Inflammatory macrophage (primary cell): ENCODE measurements at regions not wholly inside any gene's neighbourhood (a gene's known extent, or its start where the extent isn't known, plus 50 kb on each side); places are given as distances from the start of the nearest gene placed in this dataset.

Source experiments
- DNase-seq, 2 donors: peaks; one replicate each; pipeline ENCODE4 v3.0.0-alpha.2; 2020 to 2022

- no peak for DNase-seq
These were observed 58.0 kb upstream of the TRPC4 start for GRCh38 chr13:37927561-37927960.

GRCh38 chr13:37925878-37926473 is 56.4 kb upstream of the TRPC4 start:
- DNase-seq: no peak

- DNase-seq: no peak
These were observed 53.7 kb upstream of the TRPC4 start for GRCh38 chr13:37923236-37923635.

GRCh38 chr13:37919329-37919880 is 49.8 kb upstream of the TRPC4 start:
- no peak for DNase-seq
